Upper lobe of left lung (tissue), 4 donors: ENCODE measurements at regions not wholly inside any gene's neighbourhood (a gene's known extent, or its start where the extent isn't known, plus 50 kb on each side); places are given as distances from the start of the nearest gene placed in this dataset.
"Not testable (repeated sequence)": the region's sequence is repeated elsewhere in the genome, so short reads cannot be mapped to it uniquely, and the experiment has no call there.

Experiments
- CTCF ChIP-seq, 6 experiments: fragments of 450-650 bp in 4 of 6; fragments of 200-600 bp in 2 of 6; sonication (generic) in 2 of 6; IDR thresholded peaks; one replicate each; pipeline ENCODE4 v1.5.1; 2016 to 2019; ENCODE audit warnings: antibody characterized with exemption in 6 of 6
- POLR2A ChIP-seq, 4 donors: fragments of 450-650 bp; IDR thresholded peaks; one replicate each; pipeline ENCODE4 v1.5.1; 2016 to 2017; ENCODE audit warnings: antibody characterized with exemption in 4 of 4, mild to moderate bottlenecking in 2 of 4
- POLR2AphosphoS5 ChIP-seq, 2 donors: sonication (generic); formaldehyde crosslinking; IDR thresholded peaks; one replicate each; pipeline ENCODE4 v1.5.1; 2017; ENCODE audit warnings: antibody characterized with exemption in 2 of 2

DNA sequence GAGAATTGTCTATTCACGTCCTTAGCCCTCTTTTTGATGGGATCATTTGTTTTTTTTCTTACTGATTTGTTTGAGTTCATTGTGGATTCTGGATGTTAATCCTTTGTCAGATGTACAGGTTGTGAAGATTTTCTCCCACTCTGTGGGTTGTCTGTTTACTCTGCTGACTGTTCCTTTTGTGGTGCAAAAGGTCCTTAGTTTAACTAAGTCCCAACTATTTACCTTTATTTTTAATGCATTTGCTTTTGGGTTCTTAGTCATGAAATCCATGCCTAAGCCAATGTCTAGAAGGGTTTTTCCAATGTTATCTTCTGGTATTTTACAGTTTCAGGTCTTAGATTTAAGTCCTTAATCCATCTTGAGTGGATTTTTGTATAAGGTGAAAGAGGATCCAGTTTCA lies 336.3 kb downstream of the TFAP2B start:
- TF ChIP-seq CTCF, POLR2AphosphoS5, POLR2A (IDR thresholded peaks at IDR 0.05): not testable (repeated sequence)
